Hepatocyte (in vitro differentiated cells): ENCODE measurements at regions not wholly inside any gene's neighbourhood (a gene's known extent, or its start where the extent isn't known, plus 50 kb on each side); places are given as distances from the start of the nearest gene placed in this dataset.

ENCODE experiments used
- DNase-seq: peaks from one replicate; pipeline ENCODE4 v3.0.0-alpha.2; 2016; ENCODE audit warnings: low spot score
- H2AFZ ChIP-seq: fragments of 200-600 bp; sonication (generic); 2 replicates; pipeline ENCODE4 v1.6.0; 2016; ENCODE audit warnings: antibody characterized with exemption, mild to moderate bottlenecking
- H3K27ac ChIP-seq: fragments of 200-600 bp; sonication (generic); 2 replicates; pipeline ENCODE4 v1.5.1; 2016; ENCODE audit warnings: mild to moderate bottlenecking
- H3K27me3 ChIP-seq: fragments of 200-600 bp; sonication (generic); 2 replicates; pipeline ENCODE4 v1.6.1; 2016
- H3K36me3 ChIP-seq: fragments of 200-600 bp; sonication (generic); replicated peaks from 2 replicates; pipeline ENCODE4 v1.5.1; 2016; ENCODE audit warnings: low read depth; ENCODE audit not compliant: insufficient read depth
- H3K4me1 ChIP-seq: fragments of 200-600 bp; sonication (generic); 2 replicates; pipeline ENCODE4 v1.5.1; 2016; ENCODE audit warnings: mild to moderate bottlenecking, moderate library complexity; ENCODE audit not compliant: insufficient read depth
- H3K4me2 ChIP-seq: fragments of 200-600 bp; sonication (generic); 2 replicates; pipeline ENCODE4 v1.6.0; 2016
- H3K4me3 ChIP-seq: fragments of 200-600 bp; sonication (generic); 2 replicates; pipeline ENCODE4 v1.5.1; 2016; ENCODE audit warnings: mild to moderate bottlenecking
- H3K79me2 ChIP-seq: fragments of 200-600 bp; sonication (generic); 2 replicates; pipeline ENCODE4 v1.6.0; 2017; ENCODE audit warnings: mild to moderate bottlenecking
- H3K9me2 ChIP-seq: fragments of 200-600 bp; sonication (generic); replicated peaks from 2 replicates; pipeline ENCODE4 v1.6.0; 2017; ENCODE audit warnings: mild to moderate bottlenecking; ENCODE audit not compliant: insufficient read depth
- H3K9me3 ChIP-seq: fragments of 200-600 bp; sonication (generic); 2 replicates; pipeline ENCODE4 v1.5.1; 2016; ENCODE audit warnings: low read depth, mild to moderate bottlenecking
- H4K20me1 ChIP-seq: fragments of 200-600 bp; sonication (generic); 2 replicates; pipeline ENCODE4 v1.6.0; 2016; ENCODE audit warnings: mild to moderate bottlenecking; ENCODE audit not compliant: insufficient read depth, poor library complexity, severe bottlenecking
- EZH2 ChIP-seq: fragments of 200-600 bp; sonication (generic); IDR thresholded peaks from 2 replicates; pipeline ENCODE4 v1.6.1; 2016; ENCODE audit warnings: antibody characterized with exemption, mild to moderate bottlenecking, borderline replicate concordance
- EZH2phosphoT487 ChIP-seq: fragments of 200-600 bp; sonication (generic); IDR thresholded peaks from one replicate; pipeline ENCODE4 v1.6.1; 2018; ENCODE audit warnings: antibody characterized with exemption, mild to moderate bottlenecking, low read depth, moderate library complexity; ENCODE audit not compliant: unreplicated experiment, severe bottlenecking
- WGBS: methylation state at CpG from one replicate; pipeline ENCODE4 v1.1.6; 2016; ENCODE audit warnings: low lambda C conversion rate; ENCODE audit errors: missing lambda C conversion rate; 5-methylcytosine and 5-hydroxymethylcytosine counted together
- TF ChIP-seq, protein P1 (sequence below): fragments of 200-600 bp; sonication (generic); IDR thresholded peaks from 2 replicates; pipeline ENCODE4 v1.5.1; 2016; ENCODE audit warnings: antibody characterized with exemption, mild to moderate bottlenecking; ENCODE audit not compliant: poor library complexity

DNA sequence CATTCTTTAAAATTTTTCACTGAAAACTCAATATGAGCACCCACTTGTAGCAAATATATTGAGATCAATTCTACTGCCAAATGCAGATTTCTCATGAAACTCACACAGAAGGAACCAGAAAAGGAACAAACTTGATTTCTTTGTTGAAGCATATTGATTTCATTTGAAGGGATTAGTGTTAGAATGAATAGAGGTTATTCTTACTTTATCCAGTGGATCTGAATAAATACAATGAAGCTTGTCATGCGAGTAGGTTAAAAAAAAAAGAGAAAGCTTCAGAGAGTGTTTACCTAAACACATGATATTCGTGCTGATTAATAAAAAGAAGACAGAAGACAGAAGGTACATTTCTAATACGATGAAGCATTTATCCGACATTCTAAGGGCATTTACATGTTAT, 226.7 kb upstream of the ZSWIM2 start:
- no peak overlapping the region for H3K4me3 ChIP-seq
- H3K4me1 ChIP-seq, result no peaks in the 10 kb centered on the region
- TF ChIP-seq, protein P1, sequence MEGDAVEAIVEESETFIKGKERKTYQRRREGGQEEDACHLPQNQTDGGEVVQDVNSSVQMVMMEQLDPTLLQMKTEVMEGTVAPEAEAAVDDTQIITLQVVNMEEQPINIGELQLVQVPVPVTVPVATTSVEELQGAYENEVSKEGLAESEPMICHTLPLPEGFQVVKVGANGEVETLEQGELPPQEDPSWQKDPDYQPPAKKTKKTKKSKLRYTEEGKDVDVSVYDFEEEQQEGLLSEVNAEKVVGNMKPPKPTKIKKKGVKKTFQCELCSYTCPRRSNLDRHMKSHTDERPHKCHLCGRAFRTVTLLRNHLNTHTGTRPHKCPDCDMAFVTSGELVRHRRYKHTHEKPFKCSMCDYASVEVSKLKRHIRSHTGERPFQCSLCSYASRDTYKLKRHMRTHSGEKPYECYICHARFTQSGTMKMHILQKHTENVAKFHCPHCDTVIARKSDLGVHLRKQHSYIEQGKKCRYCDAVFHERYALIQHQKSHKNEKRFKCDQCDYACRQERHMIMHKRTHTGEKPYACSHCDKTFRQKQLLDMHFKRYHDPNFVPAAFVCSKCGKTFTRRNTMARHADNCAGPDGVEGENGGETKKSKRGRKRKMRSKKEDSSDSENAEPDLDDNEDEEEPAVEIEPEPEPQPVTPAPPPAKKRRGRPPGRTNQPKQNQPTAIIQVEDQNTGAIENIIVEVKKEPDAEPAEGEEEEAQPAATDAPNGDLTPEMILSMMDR, result no peak
- TF ChIP-seq EZH2phosphoT487 (no peak), EZH2 (no peak)
- H3K79me2 ChIP-seq, result no peaks in the 10 kb centered on the region
- no peak for DNase-seq
- 83% methylated on average over 4 of the region's 4 CpGs for WGBS
- no peaks in the 10 kb centered on the region for H3K9me2 ChIP-seq
- no peak overlapping the region for H3K27ac ChIP-seq
- no peaks in the 10 kb centered on the region for H4K20me1 ChIP-seq
- no peaks in the 10 kb centered on the region for H3K27me3 ChIP-seq
- H2AFZ ChIP-seq, result no peak overlapping the region
- no peak overlapping the region for H3K4me2 ChIP-seq
- H3K36me3 ChIP-seq, result no peaks in the 10 kb centered on the region
- H3K9me3 ChIP-seq, result no peaks in the 10 kb centered on the region

DNA sequence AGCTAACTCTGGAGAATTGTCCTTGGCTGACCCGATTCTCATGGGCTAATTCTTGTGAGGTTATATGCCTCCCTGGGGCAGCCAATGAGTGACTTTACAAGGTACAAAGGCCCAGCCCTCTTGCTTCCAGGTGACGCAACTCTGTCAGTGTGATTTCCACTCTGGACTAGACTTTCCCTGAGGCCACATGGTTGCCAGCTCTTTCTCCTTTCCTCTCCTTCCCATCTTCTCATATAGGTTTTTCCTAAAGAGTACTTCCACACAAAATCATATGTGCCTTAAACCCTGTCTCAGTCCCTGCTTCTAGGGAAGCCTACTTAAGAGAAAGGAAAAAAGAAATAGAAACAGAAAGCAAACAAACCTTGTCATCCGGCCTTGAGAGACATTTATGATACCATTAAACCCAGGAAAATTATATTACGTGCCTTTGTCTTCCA, 226.2 kb upstream of the ZSWIM2 start:
- Histone ChIP-seq H3K36me3 (no peaks in the 10 kb centered on the region), H3K79me2 (no peaks in the 10 kb centered on the region), H3K27me3 (no peaks in the 10 kb centered on the region), H3K9me2 (no peaks in the 10 kb centered on the region), H3K4me1 (no peaks in the 10 kb centered on the region), H3K4me2 (no peak overlapping the region), H3K4me3 (no peak overlapping the region), H2AFZ (no peak overlapping the region), H3K27ac (no peak overlapping the region), H3K9me3 (no peaks in the 10 kb centered on the region), H4K20me1 (no peaks in the 10 kb centered on the region)
- WGBS, result 68% methylated on average over 4 of the region's 4 CpGs
- DNase-seq, result peak; percentile 22
- TF ChIP-seq EZH2 (no peak), EZH2phosphoT487 (no peak)
- TF ChIP-seq, protein P1, result no peak

DNA sequence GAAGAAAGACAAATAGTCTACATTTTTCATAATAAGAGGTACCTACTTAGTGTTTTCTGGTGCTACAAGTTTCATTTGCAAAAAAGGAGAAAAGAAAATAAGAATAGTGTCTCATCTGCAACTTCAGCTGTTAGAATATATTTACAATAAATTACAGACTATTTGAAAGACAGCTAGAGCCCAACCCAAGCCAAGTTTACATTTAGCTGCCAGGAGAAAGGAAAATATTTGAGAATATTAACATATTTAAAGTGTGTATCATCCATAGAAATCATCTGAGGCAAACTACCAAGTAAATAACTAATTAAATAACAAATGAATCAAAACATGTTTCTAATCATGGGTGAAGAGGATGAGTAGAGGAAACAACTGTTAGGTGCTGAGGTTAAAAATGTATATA, 209.2 kb upstream of the ZSWIM2 start:
- TF ChIP-seq EZH2, result no peak
- no peak for TF ChIP-seq EZH2phosphoT487
- TF ChIP-seq, protein P1, result no peak
- DNase-seq, result no peak
- Histone ChIP-seq H3K79me2 (no peaks in the 10 kb centered on the region), H3K4me2 (no peak overlapping the region), H3K4me1 (no peaks in the 10 kb centered on the region), H2AFZ (no peak overlapping the region), H4K20me1 (no peaks in the 10 kb centered on the region), H3K4me3 (no peak overlapping the region), H3K27me3 (no peaks in the 10 kb centered on the region), H3K36me3 (no peaks in the 10 kb centered on the region), H3K27ac (no peak overlapping the region), H3K9me3 (no peaks in the 10 kb centered on the region), H3K9me2 (no peaks in the 10 kb centered on the region)

DNA sequence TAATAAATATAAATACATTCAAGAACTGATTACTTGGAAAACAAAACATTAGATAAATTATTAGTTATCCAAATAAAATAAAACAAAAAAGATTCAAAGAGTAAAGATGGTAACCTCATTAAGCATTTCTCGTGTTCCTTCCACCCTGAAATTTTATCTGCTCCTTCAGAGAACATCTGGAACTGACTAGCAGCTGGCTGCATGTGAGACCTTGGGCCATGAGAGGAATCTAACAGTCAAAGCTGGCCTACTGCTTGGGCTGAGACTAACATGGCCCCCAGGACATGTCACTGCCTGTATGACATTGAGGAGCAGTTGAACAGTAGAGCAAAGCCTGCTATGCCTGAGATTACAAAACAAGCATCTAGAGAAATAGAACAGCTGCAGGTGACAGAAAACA, 208.5 kb upstream of the ZSWIM2 start:
- Histone ChIP-seq H3K27ac (no peak overlapping the region), H3K4me2 (no peak overlapping the region), H3K36me3 (no peaks in the 10 kb centered on the region), H3K4me3 (no peak overlapping the region), H3K9me2 (no peaks in the 10 kb centered on the region), H4K20me1 (no peaks in the 10 kb centered on the region), H3K79me2 (no peaks in the 10 kb centered on the region), H3K4me1 (no peaks in the 10 kb centered on the region), H3K27me3 (no peaks in the 10 kb centered on the region), H3K9me3 (no peaks in the 10 kb centered on the region), H2AFZ (no peak overlapping the region)
- no peak for DNase-seq
- WGBS, result 75% methylated on average over 1 of the region's 1 CpG
- no peak for TF ChIP-seq EZH2
- TF ChIP-seq, protein P1, result no peak
- TF ChIP-seq EZH2phosphoT487, result no peak
